OCI-LY1 (cell line): ENCODE measurements at regions not wholly inside any gene's neighbourhood (a gene's known extent, or its start where the extent isn't known, plus 50 kb on each side); places are given as distances from the start of the nearest gene placed in this dataset.

Experiments used
- H2AFZ ChIP-seq: fragments of 200-600 bp; sonication (generic), shearing (Covaris generic); 2 replicates; pipeline ENCODE4 v1.6.0; 2014; ENCODE audit warnings: antibody characterized with exemption, mild to moderate bottlenecking, low read length
- H3F3A ChIP-seq: fragments of 200-600 bp; sonication (generic), shearing (Covaris generic); 2 replicates; pipeline ENCODE4 v1.6.0; 2014; ENCODE audit warnings: mild to moderate bottlenecking, antibody characterized with exemption, low read length, moderate library complexity; ENCODE audit not compliant: insufficient read depth
- H3K27ac ChIP-seq: fragments of 200-600 bp; sonication (generic); 2 replicates; pipeline ENCODE4 v1.5.1; 2014; ENCODE audit warnings: low read length, mixed run types, mild to moderate bottlenecking, low read depth; ENCODE audit not compliant: poor library complexity, severe bottlenecking
- H3K27me3 ChIP-seq: fragments of 200-600 bp; sonication (generic); 2 replicates; pipeline ENCODE4 v1.6.0; 2014; ENCODE audit warnings: antibody characterized with exemption, mild to moderate bottlenecking, low read length, moderate library complexity; ENCODE audit not compliant: insufficient read depth
- H3K36me3 ChIP-seq: fragments of 200-600 bp; sonication (generic); 2 replicates; pipeline ENCODE4 v1.6.1; 2014; ENCODE audit warnings: mild to moderate bottlenecking, antibody characterized with exemption, low read length, moderate library complexity, mixed read lengths; ENCODE audit not compliant: insufficient read depth
- H3K4me1 ChIP-seq: fragments of 200-600 bp; sonication (generic); 2 replicates; pipeline ENCODE4 v1.5.1; 2014; ENCODE audit warnings: mild to moderate bottlenecking, low read length, moderate library complexity; ENCODE audit not compliant: insufficient read depth, severe bottlenecking
- H3K4me2 ChIP-seq: fragments of 200-600 bp; sonication (generic), shearing (Covaris generic); 2 replicates; pipeline ENCODE4 v1.6.1; 2014; ENCODE audit warnings: low read length
- H3K4me3 ChIP-seq: fragments of 200-600 bp; sonication (generic); 2 replicates; pipeline ENCODE4 v1.5.1; 2014; ENCODE audit warnings: low read length, low read depth, mild to moderate bottlenecking, mixed read lengths; ENCODE audit not compliant: poor library complexity, severe bottlenecking
- H3K79me2 ChIP-seq: fragments of 200-600 bp; shearing (Covaris generic); 2 replicates; pipeline ENCODE4 v1.6.1; 2016; ENCODE audit warnings: mixed run types, low read length, mixed read lengths; ENCODE audit not compliant: insufficient read depth
- H3K9ac ChIP-seq: fragments of 200-600 bp; sonication (generic), shearing (Covaris generic); 2 replicates; pipeline ENCODE4 v1.6.1; 2014; ENCODE audit warnings: mild to moderate bottlenecking, low read length, mixed read lengths
- H3K9me2 ChIP-seq: fragments of 200-600 bp; sonication (generic), shearing (Covaris generic); 2 replicates; pipeline ENCODE4 v1.6.1; 2014; ENCODE audit warnings: low read depth, mild to moderate bottlenecking, low read length, mixed read lengths
- H3K9me3 ChIP-seq: fragments of 200-600 bp; shearing (Covaris generic); 2 replicates; pipeline ENCODE4 v1.6.1; 2014; ENCODE audit warnings: low read length, mixed read lengths
- H4K20me1 ChIP-seq: fragments of 200-600 bp; sonication (generic), shearing (Covaris generic); 2 replicates; pipeline ENCODE4 v1.6.0; 2016; ENCODE audit warnings: mild to moderate bottlenecking, low read length; ENCODE audit not compliant: insufficient read depth
- CTCF ChIP-seq: fragments of 200-600 bp; sonication (generic), shearing (Covaris generic); IDR thresholded peaks from 2 replicates; pipeline ENCODE4 v1.5.1; 2017; ENCODE audit warnings: mild to moderate bottlenecking, antibody characterized with exemption, low read length, moderate library complexity, mixed read lengths
- EZH2 ChIP-seq: fragments of 200-600 bp; sonication (generic), shearing (Covaris generic); IDR thresholded peaks from 2 replicates; pipeline ENCODE4 v1.8.0; 2017; ENCODE audit warnings: borderline replicate concordance, mixed run types, mild to moderate bottlenecking, antibody characterized with exemption, low read length, moderate library complexity, mixed read lengths

GRCh38 chr10:123398180-123398591, 244.0 kb downstream of the BUB3 start:
- H3K9ac ChIP-seq = no peak overlapping the region
- no peaks in the 10 kb centered on the region for H3K79me2 ChIP-seq
- TF ChIP-seq EZH2 (no peak), CTCF (no peak)
- H4K20me1 ChIP-seq = no peaks in the 10 kb centered on the region
- H3K4me3 ChIP-seq = no peak overlapping the region
- H3K4me1 ChIP-seq = no peaks in the 10 kb centered on the region
- H3K27ac ChIP-seq = no peak overlapping the region
- no peaks in the 10 kb centered on the region for H3K9me2 ChIP-seq
- no peak overlapping the region for H3K4me2 ChIP-seq
- H3F3A ChIP-seq = no peaks in the 10 kb centered on the region
- no peaks in the 10 kb centered on the region for H3K36me3 ChIP-seq
- no peak overlapping the region for H2AFZ ChIP-seq
- H3K27me3 ChIP-seq = no peaks in the 10 kb centered on the region
- H3K9me3 ChIP-seq = no peaks in the 10 kb centered on the region

- H3K27ac ChIP-seq = no peak overlapping the region
- no peak overlapping the region for H3K4me2 ChIP-seq
- no peaks in the 10 kb centered on the region for H3K36me3 ChIP-seq
- H3K4me1 ChIP-seq = no peaks in the 10 kb centered on the region
- H3K27me3 ChIP-seq = no peaks in the 10 kb centered on the region
- H2AFZ ChIP-seq = no peak overlapping the region
- no peaks in the 10 kb centered on the region for H3K79me2 ChIP-seq
- no peaks in the 10 kb centered on the region for H3K9me2 ChIP-seq
- H3K9ac ChIP-seq = no peak overlapping the region
- H4K20me1 ChIP-seq = no peaks in the 10 kb centered on the region
- no peaks in the 10 kb centered on the region for H3K9me3 ChIP-seq
- TF ChIP-seq EZH2 = no peak
- no peak for TF ChIP-seq CTCF
- H3K4me3 ChIP-seq = no peak overlapping the region
- H3F3A ChIP-seq = no peaks in the 10 kb centered on the region
Measured at GRCh38 chr10:123398756-123399155, 244.6 kb downstream of the BUB3 start.

DNA sequence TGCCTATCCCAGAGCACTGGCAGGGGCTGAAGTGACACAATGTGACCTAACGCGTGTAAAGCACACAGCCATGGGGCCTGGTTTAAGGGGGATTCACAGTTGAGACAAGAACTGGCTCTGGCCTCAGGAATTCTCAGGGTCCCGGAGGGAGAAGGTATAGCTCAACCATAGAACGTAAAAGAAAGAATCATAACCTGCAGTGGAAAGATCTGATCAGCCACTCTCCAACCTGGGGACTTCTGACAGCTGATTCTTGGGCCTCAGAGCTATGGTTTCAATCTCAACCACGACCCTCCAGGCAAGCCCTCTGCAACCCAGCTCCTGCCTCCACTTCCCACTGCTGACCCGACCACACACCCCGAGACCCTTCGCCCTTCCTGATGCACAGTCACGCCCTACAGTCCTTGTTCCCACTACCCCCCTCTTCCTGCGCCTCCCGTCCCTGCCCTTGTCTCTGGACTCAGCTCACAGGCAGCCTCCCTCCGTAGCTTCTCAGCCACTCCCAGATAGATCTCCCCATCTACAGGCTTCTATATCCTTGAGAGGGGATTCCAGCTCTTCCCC, 245.2 kb downstream of the BUB3 start:
- no peak overlapping the region for H3K27ac ChIP-seq
- H3K9ac ChIP-seq = no peak overlapping the region
- no peaks in the 10 kb centered on the region for H3K4me1 ChIP-seq
- H3K4me2 ChIP-seq = no peak overlapping the region
- no peaks in the 10 kb centered on the region for H3F3A ChIP-seq
- no peaks in the 10 kb centered on the region for H4K20me1 ChIP-seq
- no peaks in the 10 kb centered on the region for H3K79me2 ChIP-seq
- H3K9me3 ChIP-seq = no peaks in the 10 kb centered on the region
- no peaks in the 10 kb centered on the region for H3K9me2 ChIP-seq
- no peaks in the 10 kb centered on the region for H3K27me3 ChIP-seq
- H3K36me3 ChIP-seq = no peaks in the 10 kb centered on the region
- no peak overlapping the region for H2AFZ ChIP-seq
- TF ChIP-seq EZH2 (no peak), CTCF (no peak)
- no peak overlapping the region for H3K4me3 ChIP-seq
